Endothelial cell of umbilical vein (primary cell): ENCODE measurements at regions not wholly inside any gene's neighbourhood (a gene's known extent, or its start where the extent isn't known, plus 50 kb on each side); places are given as distances from the start of the nearest gene placed in this dataset.

Experiments
- BruUV-seq: library from RNA; stranded (reverse); fragments of 400-500 nt; replicated peaks from 2 replicates; lab custom pipeline; 2021; lab: Mats Ljungman, UMichigan
- CTCF ChIA-PET: fragments of 300-600, 350-600 bp; sonication (Branson Sonifier 250); formaldehyde crosslinking; loops from one replicate; lab custom pipeline; 2021; ENCODE audit warnings: antibody characterized with exemption, inconsistent platforms; lab: Charles Lee
- POLR2A ChIA-PET: fragments of 300-600, 350-600 bp; sonication (Branson Sonifier 250); formaldehyde crosslinking; loops from one replicate; lab custom pipeline; 2021; ENCODE audit warnings: antibody characterized with exemption, inconsistent platforms; lab: Charles Lee
- DNase-seq: peaks from one replicate; pipeline ENCODE4 v3.0.0-alpha.2; 2011; ENCODE audit warnings: low read depth, low spot score
- FAIRE-seq: peaks from 2 replicates; lab custom pipeline; 2011; peaks lifted over from hg19 to GRCh38; lab: Jason Lieb, UNC
- H2AFZ ChIP-seq: 2 replicates; pipeline ENCODE4 v1.6.0; 2012; ENCODE audit warnings: low read depth, low read length, control low read depth, inconsistent platforms
- H3K27ac ChIP-seq: 2 replicates; pipeline ENCODE4 v1.5.1; 2011; ENCODE audit warnings: low read depth, mild to moderate bottlenecking, control low read depth, low read length, moderate library complexity; ENCODE audit not compliant: insufficient read depth
- H3K27me3 ChIP-seq, 2 experiments: 2 replicates each; pipeline versions ENCODE4 v1.6.0 to v1.6.1; 2011; ENCODE audit warnings: low read length in 2 of 2, mixed read lengths in 1 of 2; ENCODE audit not compliant: control insufficient read depth in 2 of 2, insufficient read depth in 2 of 2
- H3K36me3 ChIP-seq, 2 experiments: 2 replicates in 1 of 2; 3 replicates in 1 of 2; pipeline ENCODE4 v1.5.1; 2011; ENCODE audit warnings: low read length in 2 of 2, mild to moderate bottlenecking in 1 of 2, moderate library complexity in 1 of 2; ENCODE audit not compliant: control insufficient read depth in 2 of 2, insufficient read depth in 2 of 2; ENCODE audit errors: extremely low read depth in 1 of 2
- H3K4me1 ChIP-seq: 3 replicates; pipeline ENCODE4 v1.5.1; 2011; ENCODE audit warnings: mild to moderate bottlenecking, low read length; ENCODE audit not compliant: control insufficient read depth, insufficient read depth; ENCODE audit errors: extremely low read depth
- H3K4me2 ChIP-seq: 2 replicates; pipeline ENCODE4 v1.6.1; 2011; ENCODE audit warnings: low read length, control low read depth, mixed read lengths; ENCODE audit not compliant: insufficient read depth
- H3K4me3 ChIP-seq, 3 experiments: fragments of 200-600 bp in 1 of 3; sonication (generic), shearing (Covaris generic) in 1 of 3; replicated peaks in 1 of 3; 2 replicates each; pipeline ENCODE4 v1.5.1; 2011 to 2016; ENCODE audit warnings: control low read depth in 3 of 3, low read length in 3 of 3, mild to moderate bottlenecking in 2 of 3, inconsistent platforms in 1 of 3, low read depth in 1 of 3, moderate library complexity in 1 of 3; ENCODE audit not compliant: insufficient read depth in 1 of 3
- H3K79me2 ChIP-seq: 2 replicates; pipeline ENCODE4 v1.6.0; 2012; ENCODE audit warnings: low read length, inconsistent platforms; ENCODE audit not compliant: control insufficient read depth, insufficient read depth
- H3K9ac ChIP-seq: replicated peaks from 2 replicates; pipeline ENCODE3; 2011; ENCODE audit warnings: low read length, control low read depth; ENCODE audit not compliant: insufficient read depth; ENCODE audit errors: extremely low read depth
- H3K9me1 ChIP-seq: replicated peaks from 3 replicates; pipeline ENCODE4 v1.6.0; 2011; ENCODE audit warnings: mild to moderate bottlenecking, low read length; ENCODE audit not compliant: control insufficient read depth, insufficient read depth; ENCODE audit errors: extremely low read depth
- H3K9me3 ChIP-seq: replicated peaks from 2 replicates; pipeline ENCODE4 v1.5.1; 2012; ENCODE audit warnings: low read length, inconsistent platforms; ENCODE audit not compliant: control insufficient read depth, insufficient read depth
- H4K20me1 ChIP-seq: replicated peaks from 2 replicates; pipeline ENCODE3; 2011; ENCODE audit warnings: mild to moderate bottlenecking, low read length; ENCODE audit not compliant: control insufficient read depth, insufficient read depth; ENCODE audit errors: extremely low read depth
- EZH2 ChIP-seq: IDR thresholded peaks from 2 replicates; pipeline ENCODE4 v1.6.1; 2012; ENCODE audit warnings: borderline replicate concordance, low read depth, mild to moderate bottlenecking, moderate library complexity, low read length, inconsistent platforms; ENCODE audit not compliant: severe bottlenecking
- FOS ChIP-seq: IDR thresholded peaks from 2 replicates; pipeline ENCODE4 v1.6.1; 2011; ENCODE audit warnings: mild to moderate bottlenecking, low read length, moderate library complexity, borderline replicate concordance; ENCODE audit not compliant: insufficient read depth
- GATA2 ChIP-seq: IDR thresholded peaks from 2 replicates; pipeline ENCODE4 v1.7.0; 2011; ENCODE audit warnings: low read depth, mild to moderate bottlenecking, moderate library complexity, mixed read lengths, low read length; ENCODE audit not compliant: insufficient read length, insufficient read depth
- JUN ChIP-seq: IDR thresholded peaks from 2 replicates; pipeline ENCODE4 v1.6.1; 2011; ENCODE audit warnings: borderline replicate concordance, low read depth; ENCODE audit not compliant: insufficient read length, insufficient read depth
- MYC ChIP-seq: IDR thresholded peaks from one replicate; pipeline ENCODE4 v1.6.1; 2011; ENCODE audit warnings: mild to moderate bottlenecking, low read depth, low read length
- POLR2A ChIP-seq: IDR thresholded peaks from 2 replicates; pipeline ENCODE4 v1.6.1; 2012; ENCODE audit warnings: low read depth, mild to moderate bottlenecking, control low read depth, low read length
- POLR2AphosphoS5 ChIP-seq: IDR thresholded peaks from 2 replicates; pipeline ENCODE4 v1.6.1; 2012; ENCODE audit warnings: low read depth, mild to moderate bottlenecking, control low read depth, low read length, moderate library complexity; ENCODE audit not compliant: insufficient read depth
- dilution Hi-C: fragments of 300-500 bp; cut with MboI; formaldehyde crosslinking; loops from one replicate; pipeline ENCODE4 v1.15.0; 2019; ENCODE audit warnings: low sequenced_read_pairs; ENCODE audit not compliant: extremely low pct_ligation_motif_present
- intact Hi-C: fragments of 100-400 bp; cut with micrococcal nuclease; formaldehyde crosslinking; loops from one replicate; pipeline ENCODE4 v1.10.0; 2022
- TF ChIP-seq, protein P1 (sequence below): IDR thresholded peaks from 2 replicates; pipeline ENCODE4 v1.6.1; 2011; ENCODE audit not compliant: insufficient read depth, insufficient read length
- TF ChIP-seq, protein P2 (sequence below), 2 donors: IDR thresholded peaks; 1 replicate in 1 of 2; 2 replicates in 1 of 2; pipeline ENCODE4 v1.5.1; 2011; ENCODE audit warnings: low read length in 2 of 2, mild to moderate bottlenecking in 2 of 2, moderate library complexity in 2 of 2, control low read depth in 1 of 2, inconsistent platforms in 1 of 2, low read depth in 1 of 2; ENCODE audit not compliant: insufficient read depth in 1 of 2; ENCODE audit errors: extremely low read depth in 1 of 2

DNA sequence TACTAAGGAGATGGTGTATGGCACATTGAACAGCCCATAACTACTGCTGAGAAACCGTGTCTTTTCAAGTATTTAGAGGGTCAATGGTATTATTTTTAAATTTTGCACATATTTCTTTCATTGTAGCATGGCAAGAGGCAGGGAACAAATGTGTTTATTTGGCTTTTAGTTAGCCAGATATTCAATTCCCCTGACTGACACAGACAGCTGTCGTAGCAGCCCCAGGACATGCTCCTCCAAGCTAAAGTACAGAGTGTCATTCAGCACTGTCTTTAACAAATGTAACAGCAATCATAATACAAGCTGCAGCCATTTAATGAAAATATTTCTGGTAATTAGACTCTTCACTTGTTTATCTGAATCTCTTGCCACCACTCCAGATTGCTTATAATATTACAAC is 687.1 kb downstream of the KLHL13 start:
- no peaks in the 10 kb centered on the region for H3K9me1 ChIP-seq
- CTCF ChIA-PET, result no interaction called here
- no peaks in the 10 kb centered on the region for H3K79me2 ChIP-seq
- H3K4me1 ChIP-seq, result no peaks in the 10 kb centered on the region
- H3K9me3 ChIP-seq, result no peaks in the 10 kb centered on the region
- dilution Hi-C loops, result no loop called here
- TF ChIP-seq POLR2AphosphoS5 (no peak), EZH2 (no peak), MYC (no peak), POLR2A (no peak), FOS (no peak), JUN (no peak), GATA2 (no peak)
- TF ChIP-seq, protein P1, sequence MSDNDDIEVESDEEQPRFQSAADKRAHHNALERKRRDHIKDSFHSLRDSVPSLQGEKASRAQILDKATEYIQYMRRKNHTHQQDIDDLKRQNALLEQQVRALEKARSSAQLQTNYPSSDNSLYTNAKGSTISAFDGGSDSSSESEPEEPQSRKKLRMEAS, result no peak
- TF ChIP-seq, protein P2, sequence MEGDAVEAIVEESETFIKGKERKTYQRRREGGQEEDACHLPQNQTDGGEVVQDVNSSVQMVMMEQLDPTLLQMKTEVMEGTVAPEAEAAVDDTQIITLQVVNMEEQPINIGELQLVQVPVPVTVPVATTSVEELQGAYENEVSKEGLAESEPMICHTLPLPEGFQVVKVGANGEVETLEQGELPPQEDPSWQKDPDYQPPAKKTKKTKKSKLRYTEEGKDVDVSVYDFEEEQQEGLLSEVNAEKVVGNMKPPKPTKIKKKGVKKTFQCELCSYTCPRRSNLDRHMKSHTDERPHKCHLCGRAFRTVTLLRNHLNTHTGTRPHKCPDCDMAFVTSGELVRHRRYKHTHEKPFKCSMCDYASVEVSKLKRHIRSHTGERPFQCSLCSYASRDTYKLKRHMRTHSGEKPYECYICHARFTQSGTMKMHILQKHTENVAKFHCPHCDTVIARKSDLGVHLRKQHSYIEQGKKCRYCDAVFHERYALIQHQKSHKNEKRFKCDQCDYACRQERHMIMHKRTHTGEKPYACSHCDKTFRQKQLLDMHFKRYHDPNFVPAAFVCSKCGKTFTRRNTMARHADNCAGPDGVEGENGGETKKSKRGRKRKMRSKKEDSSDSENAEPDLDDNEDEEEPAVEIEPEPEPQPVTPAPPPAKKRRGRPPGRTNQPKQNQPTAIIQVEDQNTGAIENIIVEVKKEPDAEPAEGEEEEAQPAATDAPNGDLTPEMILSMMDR (IDR thresholded peaks at IDR 0.05; ENCODE audit: extremely low read depth in 1 of 2, insufficient read depth in 1 of 2, low read depth in 1 of 2, low read length in 2 of 2), result no peak
- H2AFZ ChIP-seq, result no peak overlapping the region
- no peaks in the 10 kb centered on the region for H3K36me3 ChIP-seq
- BruUV-seq, result no TSS peak
- no peak overlapping the region for H3K27ac ChIP-seq
- no peaks in the 10 kb centered on the region for H3K27me3 ChIP-seq
- no peak for FAIRE-seq
- no peak overlapping the region for H3K4me2 ChIP-seq
- no peak for DNase-seq
- H3K9ac ChIP-seq, result no peak overlapping the region
- no peak overlapping the region for H3K4me3 ChIP-seq
- H4K20me1 ChIP-seq, result no peaks in the 10 kb centered on the region
- intact Hi-C loops, result no loop called here
- POLR2A ChIA-PET, result no interaction called here
